Smooth muscle cell (in vitro differentiated cells): ENCODE measurements at regions not wholly inside any gene's neighbourhood (a gene's known extent, or its start where the extent isn't known, plus 50 kb on each side); places are given as distances from the start of the nearest gene placed in this dataset.

Experiments used
- DNase-seq: peaks from one replicate; lab custom pipeline; 2025; ENCODE audit not compliant: unreplicated experiment; lab: John Stamatoyannopoulos, UW
- H2AFZ ChIP-seq: fragments of 200-600 bp; sonication (generic); 2 replicates; pipeline ENCODE4 v1.6.0; 2016; ENCODE audit warnings: antibody characterized with exemption, low read depth, mild to moderate bottlenecking
- H3F3A ChIP-seq: fragments of 200-600 bp; sonication (generic); 2 replicates; pipeline ENCODE4 v1.6.0; 2017; ENCODE audit warnings: antibody characterized with exemption, low read depth
- H3K27ac ChIP-seq: fragments of 200-600 bp; sonication (generic); 2 replicates; pipeline ENCODE4 v1.5.1; 2016; ENCODE audit warnings: low read depth, mild to moderate bottlenecking
- H3K27me3 ChIP-seq: fragments of 200-600 bp; sonication (generic); 2 replicates; pipeline ENCODE4 v1.6.1; 2016; ENCODE audit warnings: low read depth, mild to moderate bottlenecking
- H3K36me3 ChIP-seq: fragments of 200-600 bp; sonication (generic); 2 replicates; pipeline ENCODE4 v1.5.1; 2016; ENCODE audit warnings: low read depth
- H3K4me1 ChIP-seq: fragments of 200-600 bp; sonication (generic); 2 replicates; pipeline ENCODE4 v1.5.1; 2016; ENCODE audit warnings: low read depth
- H3K4me2 ChIP-seq: fragments of 200-600 bp; sonication (generic); 2 replicates; pipeline ENCODE4 v1.6.0; 2016; ENCODE audit warnings: mild to moderate bottlenecking
- H3K4me3 ChIP-seq: fragments of 200-600 bp; sonication (generic); 2 replicates; pipeline ENCODE4 v1.5.1; 2016; ENCODE audit warnings: mild to moderate bottlenecking
- H3K79me2 ChIP-seq: fragments of 200-600 bp; sonication (generic); 2 replicates; pipeline ENCODE4 v1.6.0; 2016; ENCODE audit warnings: low read depth, mild to moderate bottlenecking
- H3K9ac ChIP-seq: fragments of 200-600 bp; sonication (generic); 2 replicates; pipeline ENCODE4 v1.6.0; 2016; ENCODE audit warnings: low read depth
- H3K9me3 ChIP-seq: fragments of 200-600 bp; sonication (generic); replicated peaks from 2 replicates; pipeline ENCODE4 v1.5.1; 2016; ENCODE audit warnings: low read depth
- H4K20me1 ChIP-seq: fragments of 200-600 bp; sonication (generic); 2 replicates; pipeline ENCODE4 v1.6.0; 2016; ENCODE audit warnings: low read depth
- CTCF ChIP-seq: fragments of 200-600 bp; sonication (generic); IDR thresholded peaks from 2 replicates; pipeline ENCODE4 v1.5.1; 2017; ENCODE audit warnings: borderline replicate concordance, mild to moderate bottlenecking, antibody characterized with exemption; ENCODE audit not compliant: insufficient read depth, poor library complexity, severe bottlenecking
- WGBS: methylation state at CpG from one replicate; pipeline ENCODE4 v1.1.7; 2016; ENCODE audit warnings: low lambda C conversion rate; 5-methylcytosine and 5-hydroxymethylcytosine counted together

GRCh38 chr9:515665-516064, 301.0 kb downstream of the DOCK8 start:
- DNase-seq: no peak
- no peak overlapping the region for H2AFZ ChIP-seq
- no peaks in the 10 kb centered on the region for H3K79me2 ChIP-seq
- 78% methylated on average over 4 of the region's 4 CpGs for WGBS
- H3K9me3 ChIP-seq: no peaks in the 10 kb centered on the region
- H3K9ac ChIP-seq: no peak overlapping the region
- TF ChIP-seq CTCF: no peak
- no peak overlapping the region for H3K4me3 ChIP-seq
- H4K20me1 ChIP-seq: no peaks in the 10 kb centered on the region
- H3K27ac ChIP-seq: no peak overlapping the region
- H3K4me2 ChIP-seq: no peak overlapping the region
- no peaks in the 10 kb centered on the region for H3K4me1 ChIP-seq
- H3F3A ChIP-seq: no peaks in the 10 kb centered on the region
- no peaks in the 10 kb centered on the region for H3K27me3 ChIP-seq
- H3K36me3 ChIP-seq: no peaks in the 10 kb centered on the region

- Histone ChIP-seq H3K4me3 (no peak overlapping the region), H3F3A (no peaks in the 10 kb centered on the region), H3K36me3 (no peaks in the 10 kb centered on the region), H3K79me2 (no peaks in the 10 kb centered on the region), H3K9ac (no peak overlapping the region), H3K4me1 (no peaks in the 10 kb centered on the region), H3K9me3 (no peaks in the 10 kb centered on the region), H3K27me3 (no peaks in the 10 kb centered on the region), H3K27ac (no peak overlapping the region), H3K4me2 (no peak overlapping the region), H2AFZ (no peak overlapping the region), H4K20me1 (no peaks in the 10 kb centered on the region)
- WGBS: 89% methylated on average over 4 of the region's 4 CpGs
- no peak for TF ChIP-seq CTCF
- no peak for DNase-seq
Observed at GRCh38 chr9:517993-518392, 303.3 kb downstream of the DOCK8 start.

- Histone ChIP-seq H2AFZ (no peak overlapping the region), H3K36me3 (no peaks in the 10 kb centered on the region), H3K9me3 (no peaks in the 10 kb centered on the region), H3F3A (no peaks in the 10 kb centered on the region), H3K4me3 (no peak overlapping the region), H3K4me2 (no peak overlapping the region), H3K4me1 (no peaks in the 10 kb centered on the region), H3K27me3 (no peaks in the 10 kb centered on the region), H4K20me1 (no peaks in the 10 kb centered on the region), H3K9ac (no peak overlapping the region), H3K79me2 (no peaks in the 10 kb centered on the region), H3K27ac (no peak overlapping the region)
- no peak for DNase-seq
- WGBS: 83% methylated on average over 5 of the region's 5 CpGs
- TF ChIP-seq CTCF: no peak
Observed at GRCh38 chr9:518540-518939, 303.9 kb downstream of the DOCK8 start.

GRCh38 chr9:519579-519978, 304.9 kb downstream of the DOCK8 start:
- no peak overlapping the region for H3K4me2 ChIP-seq
- H3K36me3 ChIP-seq: no peaks in the 10 kb centered on the region
- H4K20me1 ChIP-seq: no peaks in the 10 kb centered on the region
- H3F3A ChIP-seq: no peaks in the 10 kb centered on the region
- 87% methylated on average over 3 of the region's 3 CpGs for WGBS
- TF ChIP-seq CTCF: no peak
- no peaks in the 10 kb centered on the region for H3K27me3 ChIP-seq
- H3K27ac ChIP-seq: no peak overlapping the region
- DNase-seq: no peak
- no peak overlapping the region for H3K4me3 ChIP-seq
- H3K4me1 ChIP-seq: no peaks in the 10 kb centered on the region
- no peaks in the 10 kb centered on the region for H3K79me2 ChIP-seq
- H3K9me3 ChIP-seq: no peaks in the 10 kb centered on the region
- H2AFZ ChIP-seq: no peak overlapping the region
- H3K9ac ChIP-seq: no peak overlapping the region
